IMR-90 (cell line): ENCODE measurements at regions not wholly inside any gene's neighbourhood (a gene's known extent, or its start where the extent isn't known, plus 50 kb on each side); places are given as distances from the start of the nearest gene placed in this dataset.

Experiments
- CTCF ChIP-seq: conservative IDR thresholded peaks from 2 replicates; pipeline ENCODE4 v1.5.1; 2012; ENCODE audit warnings: mild to moderate bottlenecking, low read depth, low read length, improper control_type of control experiment
- FOS ChIP-seq: fragments of 150-350 bp; IDR thresholded peaks from 2 replicates; pipeline ENCODE4 v1.6.1; 2016; ENCODE audit warnings: low read depth, low read length

- TF ChIP-seq CTCF (no peak), FOS (no peak)
These were observed 56.6 kb upstream of the LMO2 start for GRCh38 chr11:33948494-33948893.
